Uterus (tissue), 2 donors: ENCODE measurements at regions not wholly inside any gene's neighbourhood (a gene's known extent, or its start where the extent isn't known, plus 50 kb on each side); places are given as distances from the start of the nearest gene placed in this dataset.

Source experiments
- POLR2A ChIP-seq, 2 donors: fragments of 450-650 bp; IDR thresholded peaks; one replicate each; pipeline ENCODE4 v1.6.1; 2016; ENCODE audit warnings: antibody characterized with exemption in 2 of 2, mild to moderate bottlenecking in 1 of 2, moderate library complexity in 1 of 2
- TF ChIP-seq, protein P1 (sequence below), 4 experiments: fragments of 200-600 bp in 2 of 4; fragments of 450-650 bp in 2 of 4; sonication (generic) in 2 of 4; IDR thresholded peaks; one replicate each; pipeline ENCODE4 v1.5.1; 2016 to 2019; ENCODE audit warnings: antibody characterized with exemption in 4 of 4, mild to moderate bottlenecking in 2 of 4, moderate library complexity in 1 of 4

- TF ChIP-seq, protein P1, sequence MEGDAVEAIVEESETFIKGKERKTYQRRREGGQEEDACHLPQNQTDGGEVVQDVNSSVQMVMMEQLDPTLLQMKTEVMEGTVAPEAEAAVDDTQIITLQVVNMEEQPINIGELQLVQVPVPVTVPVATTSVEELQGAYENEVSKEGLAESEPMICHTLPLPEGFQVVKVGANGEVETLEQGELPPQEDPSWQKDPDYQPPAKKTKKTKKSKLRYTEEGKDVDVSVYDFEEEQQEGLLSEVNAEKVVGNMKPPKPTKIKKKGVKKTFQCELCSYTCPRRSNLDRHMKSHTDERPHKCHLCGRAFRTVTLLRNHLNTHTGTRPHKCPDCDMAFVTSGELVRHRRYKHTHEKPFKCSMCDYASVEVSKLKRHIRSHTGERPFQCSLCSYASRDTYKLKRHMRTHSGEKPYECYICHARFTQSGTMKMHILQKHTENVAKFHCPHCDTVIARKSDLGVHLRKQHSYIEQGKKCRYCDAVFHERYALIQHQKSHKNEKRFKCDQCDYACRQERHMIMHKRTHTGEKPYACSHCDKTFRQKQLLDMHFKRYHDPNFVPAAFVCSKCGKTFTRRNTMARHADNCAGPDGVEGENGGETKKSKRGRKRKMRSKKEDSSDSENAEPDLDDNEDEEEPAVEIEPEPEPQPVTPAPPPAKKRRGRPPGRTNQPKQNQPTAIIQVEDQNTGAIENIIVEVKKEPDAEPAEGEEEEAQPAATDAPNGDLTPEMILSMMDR (IDR thresholded peaks at IDR 0.05), result no peak
- TF ChIP-seq POLR2A (IDR thresholded peaks at IDR 0.05), result no peak
Measured at GRCh38 chr11:81301166-81301830, 1432.4 kb downstream of the FAM181B start.
